Stimulated activated naive CD4-positive, alpha-beta T cell treated with Interleukin-2 at 50 U/mL for 16 hours (primary cell): ENCODE measurements at regions not wholly inside any gene's neighbourhood (a gene's known extent, or its start where the extent isn't known, plus 50 kb on each side); places are given as distances from the start of the nearest gene placed in this dataset.

Source experiments
- DNase-seq: peaks from one replicate; lab custom pipeline; 2025; lab: John Stamatoyannopoulos, UW

- DNase-seq, result no peak
Measured at GRCh38 chrX:69305333-69306062, 140.2 kb upstream of the PJA1 start.

GRCh38 chrX:69303231-69303630, 138.0 kb upstream of the PJA1 start:
- no peak for DNase-seq

GRCh38 chrX:69299951-69300714, 134.9 kb upstream of the PJA1 start:
- no peak for DNase-seq

GRCh38 chrX:69299285-69299684, 134.0 kb upstream of the PJA1 start:
- no peak for DNase-seq

- DNase-seq, result no peak
Measured at GRCh38 chrX:69298466-69299140, 133.3 kb upstream of the PJA1 start.

GRCh38 chrX:69297506-69297905, 132.3 kb upstream of the PJA1 start:
- no peak for DNase-seq

GRCh38 chrX:69293776-69294601, 128.7 kb upstream of the PJA1 start:
- no peak for DNase-seq

- no peak for DNase-seq
Measured at GRCh38 chrX:69291116-69291515, 125.9 kb upstream of the PJA1 start.

GRCh38 chrX:69290292-69290691, 125.0 kb upstream of the PJA1 start:
- DNase-seq, result no peak

- no peak for DNase-seq
Measured at GRCh38 chrX:69289793-69290123, 124.5 kb upstream of the PJA1 start.

GRCh38 chrX:69289046-69289792, 124.0 kb upstream of the PJA1 start:
- DNase-seq, result no peak

- DNase-seq, result no peak
Measured at GRCh38 chrX:69287095-69287494, 121.8 kb upstream of the PJA1 start.

- no peak for DNase-seq
Measured at GRCh38 chrX:69286565-69286906, 121.3 kb upstream of the PJA1 start.

- DNase-seq, result peak; percentile 7
Measured at GRCh38 chrX:69285881-69286564, 120.8 kb upstream of the PJA1 start.

- no peak for DNase-seq
Measured at GRCh38 chrX:69285401-69285877, 120.2 kb upstream of the PJA1 start.

GRCh38 chrX:69284491-69284890, 119.2 kb upstream of the PJA1 start:
- no peak for DNase-seq

GRCh38 chrX:69282893-69283690, 117.8 kb upstream of the PJA1 start:
- DNase-seq, result no peak

GRCh38 chrX:69280933-69281332, 115.7 kb upstream of the PJA1 start:
- no peak for DNase-seq

GRCh38 chrX:69279234-69279633, 114.0 kb upstream of the PJA1 start:
- no peak for DNase-seq
